LNCAP (cell line): ENCODE measurements at regions not wholly inside any gene's neighbourhood (a gene's known extent, or its start where the extent isn't known, plus 50 kb on each side); places are given as distances from the start of the nearest gene placed in this dataset.

Source experiments
- TF ChIP-seq, protein P1 (sequence below): fragments of 450-650 bp; IDR thresholded peaks from 2 replicates; pipeline ENCODE4 v1.5.1; 2017; ENCODE audit warnings: mild to moderate bottlenecking

DNA sequence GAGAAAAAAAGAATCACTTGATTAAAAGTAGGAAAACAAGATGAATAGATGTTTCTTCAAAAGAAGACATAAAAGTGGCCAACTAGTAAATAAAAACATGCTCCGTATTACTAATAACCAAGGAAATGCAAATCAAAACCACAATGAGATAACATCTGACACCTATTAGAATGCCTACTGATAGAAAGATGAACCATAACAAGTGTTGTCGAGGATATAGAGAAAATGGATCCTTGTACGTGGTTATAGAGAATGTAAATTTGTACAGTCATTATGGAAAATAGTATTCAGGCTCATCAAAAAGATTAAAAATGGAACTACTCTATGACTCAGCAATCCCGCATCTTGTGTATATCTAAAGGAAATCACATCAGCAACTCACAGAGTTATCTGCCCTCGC is 415.8 kb upstream of the SLITRK5 start:
- TF ChIP-seq, protein P1, sequence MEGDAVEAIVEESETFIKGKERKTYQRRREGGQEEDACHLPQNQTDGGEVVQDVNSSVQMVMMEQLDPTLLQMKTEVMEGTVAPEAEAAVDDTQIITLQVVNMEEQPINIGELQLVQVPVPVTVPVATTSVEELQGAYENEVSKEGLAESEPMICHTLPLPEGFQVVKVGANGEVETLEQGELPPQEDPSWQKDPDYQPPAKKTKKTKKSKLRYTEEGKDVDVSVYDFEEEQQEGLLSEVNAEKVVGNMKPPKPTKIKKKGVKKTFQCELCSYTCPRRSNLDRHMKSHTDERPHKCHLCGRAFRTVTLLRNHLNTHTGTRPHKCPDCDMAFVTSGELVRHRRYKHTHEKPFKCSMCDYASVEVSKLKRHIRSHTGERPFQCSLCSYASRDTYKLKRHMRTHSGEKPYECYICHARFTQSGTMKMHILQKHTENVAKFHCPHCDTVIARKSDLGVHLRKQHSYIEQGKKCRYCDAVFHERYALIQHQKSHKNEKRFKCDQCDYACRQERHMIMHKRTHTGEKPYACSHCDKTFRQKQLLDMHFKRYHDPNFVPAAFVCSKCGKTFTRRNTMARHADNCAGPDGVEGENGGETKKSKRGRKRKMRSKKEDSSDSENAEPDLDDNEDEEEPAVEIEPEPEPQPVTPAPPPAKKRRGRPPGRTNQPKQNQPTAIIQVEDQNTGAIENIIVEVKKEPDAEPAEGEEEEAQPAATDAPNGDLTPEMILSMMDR: no peak

GRCh38 chr13:87259479-87260083 is 411.6 kb upstream of the SLITRK5 start:
- TF ChIP-seq, protein P1: peak; percentile 53

- TF ChIP-seq, protein P1: peak; percentile 59
These were observed 396.9 kb upstream of the SLITRK5 start for GRCh38 chr13:87274209-87274819.

GRCh38 chr13:87280139-87280538 is 391.0 kb upstream of the SLITRK5 start:
- TF ChIP-seq, protein P1: peak; percentile 38; the same call in 1 of the 2 replicates

GRCh38 chr13:87287721-87288120 is 383.4 kb upstream of the SLITRK5 start:
- TF ChIP-seq, protein P1: no peak

- TF ChIP-seq, protein P1: no peak
These were observed 375.5 kb upstream of the SLITRK5 start for GRCh38 chr13:87295636-87296035.

- TF ChIP-seq, protein P1: no peak
These were observed 369.1 kb upstream of the SLITRK5 start for GRCh38 chr13:87302034-87302433.

- TF ChIP-seq, protein P1: no peak
These were observed 368.2 kb upstream of the SLITRK5 start for GRCh38 chr13:87302931-87303330.
